A673 (cell line): ENCODE measurements at regions not wholly inside any gene's neighbourhood (a gene's known extent, or its start where the extent isn't known, plus 50 kb on each side); places are given as distances from the start of the nearest gene placed in this dataset.

ENCODE experiments used
- CTCF ChIP-seq: fragments of 300-800, 200-600 bp; sonication (generic); conservative IDR thresholded peaks from 2 replicates; pipeline ENCODE4 v1.5.1; 2017; ENCODE audit warnings: low read depth, mild to moderate bottlenecking, antibody characterized with exemption, low read length, moderate library complexity, mixed read lengths
- EZH2 ChIP-seq: fragments of 200-600 bp; sonication (generic); IDR thresholded peaks from 2 replicates; pipeline ENCODE4 v1.6.1; 2017; ENCODE audit warnings: borderline replicate concordance, low read depth, mild to moderate bottlenecking, mixed read lengths, antibody characterized with exemption, low read length; ENCODE audit not compliant: poor library complexity, severe bottlenecking

- TF ChIP-seq CTCF (no peak), EZH2 (no peak)
Measured at GRCh38 chr10:9759596-9759995, 1258.1 kb upstream of the CELF2 start.
